NCI-H2107 treated with DMSO at 0.1 percent for 48 hours (cell line): ENCODE measurements at regions not wholly inside any gene's neighbourhood (a gene's known extent, or its start where the extent isn't known, plus 50 kb on each side); places are given as distances from the start of the nearest gene placed in this dataset.

Experiments
- DNase-seq: peaks from one replicate; lab custom pipeline; 2025; ENCODE audit not compliant: unreplicated experiment; lab: John Stamatoyannopoulos, UW

DNA sequence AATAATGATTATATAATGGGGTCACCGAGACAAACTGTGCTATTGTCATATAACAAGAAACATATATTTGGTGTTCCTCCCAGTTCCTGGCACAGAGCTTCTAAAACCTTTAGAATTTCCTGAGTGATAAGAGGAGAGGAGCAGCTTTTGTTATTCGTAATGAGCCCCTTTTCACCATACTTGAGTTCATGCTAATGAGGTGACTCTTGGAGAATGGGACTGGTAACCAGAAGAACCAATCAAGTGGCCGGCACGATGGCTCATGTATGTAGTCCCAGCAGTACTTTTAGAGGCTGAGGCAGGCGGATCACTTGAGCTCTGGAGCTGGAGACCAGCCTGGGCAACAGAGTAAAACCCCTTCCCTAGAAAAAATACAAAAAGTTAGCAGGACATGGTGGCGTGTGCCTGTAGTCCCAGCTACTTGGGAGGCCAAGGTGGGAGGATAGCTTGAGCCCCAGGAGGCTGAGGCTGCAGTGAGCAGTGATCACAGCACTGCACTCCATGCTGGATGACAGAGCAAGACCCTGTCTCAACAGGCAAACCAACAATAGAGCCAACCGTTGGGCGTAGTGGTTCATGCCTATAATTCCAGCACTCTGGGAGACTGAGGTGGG is 62.7 kb upstream of the FTH1 start:
- no peak for DNase-seq

DNA sequence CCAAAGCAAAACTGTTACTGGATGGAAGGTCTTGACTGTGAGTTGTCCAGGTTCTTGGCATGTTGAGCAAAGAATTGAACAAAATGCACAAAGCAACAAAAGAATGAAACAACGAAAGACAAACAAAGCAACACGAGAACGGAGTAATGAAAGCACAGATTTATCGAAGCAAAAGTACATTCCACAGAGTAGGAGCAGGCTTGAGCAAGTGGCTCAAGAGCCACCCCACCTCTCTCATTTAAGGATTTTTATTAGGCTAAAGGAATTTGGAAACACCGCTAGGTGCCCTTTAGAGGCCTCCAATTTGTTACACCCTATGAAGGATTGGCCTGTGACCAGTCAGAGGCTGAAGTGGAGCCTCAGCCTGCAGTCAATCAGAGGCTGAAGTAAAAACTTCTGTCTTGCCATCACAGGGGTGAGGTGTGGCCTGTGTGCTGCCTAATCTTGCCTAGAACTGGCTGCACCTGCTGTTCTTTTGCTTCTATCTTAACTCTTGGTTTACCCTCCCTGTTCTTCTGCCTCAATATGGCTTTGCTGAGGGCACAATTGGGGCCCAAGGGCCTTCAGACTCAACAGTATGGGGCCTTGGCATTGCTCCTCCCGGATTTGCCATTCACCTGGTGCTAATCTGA is 59.4 kb upstream of the FTH1 start:
- DNase-seq: no peak

DNA sequence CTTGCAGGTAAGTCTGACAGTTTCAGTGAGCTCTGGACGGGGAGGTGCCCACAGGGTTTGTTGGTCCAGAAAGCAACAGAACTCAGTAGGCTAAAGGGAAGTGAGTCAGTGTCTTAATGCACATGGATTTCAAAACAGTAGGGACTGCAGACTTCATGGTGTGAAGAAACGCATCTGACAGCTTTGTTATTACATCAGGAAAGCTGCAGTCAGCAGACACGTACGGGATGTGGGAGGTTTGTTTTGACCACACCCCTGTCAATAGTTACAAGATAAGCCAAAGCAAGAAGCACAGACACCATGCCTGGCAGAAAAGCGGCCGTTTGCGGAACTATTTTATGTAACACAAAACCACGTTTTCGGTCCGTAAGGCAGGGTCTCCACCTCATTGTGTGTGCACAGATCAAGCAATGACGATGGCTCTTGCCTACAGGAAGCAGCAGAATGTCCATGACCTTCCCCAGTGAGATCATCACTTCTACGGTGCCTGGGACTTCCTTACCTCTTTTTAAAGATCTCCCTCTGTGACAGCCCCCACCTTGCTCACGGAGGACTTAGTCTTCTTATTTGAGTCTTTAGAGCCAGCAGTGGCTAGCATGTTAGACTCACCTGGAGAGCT is 58.2 kb upstream of the FTH1 start:
- DNase-seq: no peak

DNA sequence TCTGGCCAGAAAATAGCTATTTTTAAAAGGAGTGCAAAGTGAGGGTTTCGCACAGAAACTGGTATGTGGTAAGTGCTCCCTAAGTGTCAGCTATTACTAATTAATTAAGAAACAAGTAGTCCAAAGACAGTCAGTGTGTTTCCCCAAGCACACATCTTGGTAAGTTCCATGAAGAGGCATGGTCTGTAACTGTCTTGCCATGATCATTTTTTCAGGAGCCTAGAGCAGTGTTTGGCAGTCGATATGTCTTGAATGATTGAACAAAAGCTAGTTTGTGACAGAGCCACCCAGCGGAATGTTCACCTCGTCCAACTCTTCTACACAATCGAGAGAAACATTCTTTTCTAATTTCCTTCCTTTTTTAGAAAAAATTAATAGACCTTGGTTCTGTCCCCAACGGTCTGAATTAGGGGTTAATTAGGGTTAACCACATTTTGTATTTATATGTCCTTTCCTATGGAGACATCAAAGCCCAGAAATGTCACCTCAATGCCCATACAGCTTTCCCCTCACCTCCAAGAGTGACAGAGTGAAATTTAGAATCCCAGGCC is 57.6 kb upstream of the FTH1 start:
- DNase-seq: no peak

DNA sequence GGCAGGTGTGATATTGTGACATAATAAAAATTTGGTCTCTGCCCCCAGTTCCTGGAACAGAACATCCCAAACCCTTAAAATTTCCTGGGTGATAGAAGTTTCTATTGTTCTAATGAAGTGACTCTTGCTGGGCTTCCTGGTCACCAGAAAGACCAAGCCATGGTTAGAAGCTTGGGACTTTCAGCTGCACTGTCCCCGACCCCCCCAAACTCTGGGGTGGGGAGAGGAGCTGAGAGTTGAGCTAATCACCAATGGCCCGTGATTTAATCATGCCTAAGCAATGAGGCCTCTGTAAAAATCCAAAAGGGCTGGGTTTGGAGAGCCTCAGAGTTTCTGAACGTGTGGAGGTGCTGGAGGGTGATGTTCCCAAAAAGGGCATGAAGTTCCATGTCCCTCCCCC is 54.8 kb upstream of the FTH1 start:
- no peak for DNase-seq

DNA sequence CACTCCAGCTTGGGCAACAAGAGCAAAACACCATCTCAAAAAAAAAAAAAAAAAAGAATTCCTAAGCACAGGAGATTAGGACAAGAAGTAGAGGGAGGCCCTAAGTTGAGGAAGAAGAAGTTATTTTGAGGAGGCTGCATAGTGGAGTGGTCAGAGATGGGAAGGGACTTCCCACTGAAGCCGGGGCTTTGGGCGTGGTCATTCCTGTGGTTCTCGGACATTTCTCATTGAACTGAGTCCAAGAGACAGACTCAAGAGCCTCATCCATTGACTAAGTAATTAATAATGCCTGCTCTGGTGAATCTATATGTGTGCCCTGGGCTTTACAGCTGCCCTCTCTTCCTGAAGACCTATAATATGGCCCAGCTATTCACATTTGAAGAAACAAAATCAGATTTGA is 53.2 kb upstream of the FTH1 start:
- DNase-seq: no peak

DNA sequence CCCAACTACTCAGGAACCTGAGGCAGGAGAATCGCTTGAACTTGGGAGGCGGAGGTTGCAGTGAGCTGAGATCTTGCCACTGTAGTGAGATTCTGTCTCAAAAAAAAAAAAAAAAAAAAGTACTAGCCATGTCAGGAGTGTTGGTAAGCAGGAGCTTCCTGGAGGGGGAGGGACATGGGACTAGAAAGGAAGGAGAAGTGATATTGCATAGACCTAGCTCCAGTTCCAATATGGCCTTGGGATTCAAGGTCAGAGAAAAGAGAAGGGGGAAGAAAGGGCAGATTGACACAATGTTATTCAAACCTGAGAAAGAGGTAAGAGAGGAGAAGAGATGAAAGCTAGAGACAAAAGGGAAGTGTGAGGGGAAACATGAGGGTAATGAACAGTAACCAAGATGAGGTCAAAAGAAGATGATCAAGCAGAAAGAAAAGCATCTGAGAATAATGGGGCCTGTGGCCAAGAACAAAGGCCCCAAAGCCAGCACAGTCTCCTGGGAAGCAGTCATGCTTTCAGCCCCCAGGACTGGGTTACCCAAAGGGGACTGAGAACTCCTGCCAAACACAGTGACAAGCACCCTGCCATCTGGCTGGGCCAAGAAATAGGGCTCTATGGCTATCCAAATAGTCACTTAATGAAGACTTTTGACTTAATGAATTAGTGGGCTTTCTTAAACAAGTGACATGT is 51.7 kb upstream of the FTH1 start:
- no peak for DNase-seq

DNA sequence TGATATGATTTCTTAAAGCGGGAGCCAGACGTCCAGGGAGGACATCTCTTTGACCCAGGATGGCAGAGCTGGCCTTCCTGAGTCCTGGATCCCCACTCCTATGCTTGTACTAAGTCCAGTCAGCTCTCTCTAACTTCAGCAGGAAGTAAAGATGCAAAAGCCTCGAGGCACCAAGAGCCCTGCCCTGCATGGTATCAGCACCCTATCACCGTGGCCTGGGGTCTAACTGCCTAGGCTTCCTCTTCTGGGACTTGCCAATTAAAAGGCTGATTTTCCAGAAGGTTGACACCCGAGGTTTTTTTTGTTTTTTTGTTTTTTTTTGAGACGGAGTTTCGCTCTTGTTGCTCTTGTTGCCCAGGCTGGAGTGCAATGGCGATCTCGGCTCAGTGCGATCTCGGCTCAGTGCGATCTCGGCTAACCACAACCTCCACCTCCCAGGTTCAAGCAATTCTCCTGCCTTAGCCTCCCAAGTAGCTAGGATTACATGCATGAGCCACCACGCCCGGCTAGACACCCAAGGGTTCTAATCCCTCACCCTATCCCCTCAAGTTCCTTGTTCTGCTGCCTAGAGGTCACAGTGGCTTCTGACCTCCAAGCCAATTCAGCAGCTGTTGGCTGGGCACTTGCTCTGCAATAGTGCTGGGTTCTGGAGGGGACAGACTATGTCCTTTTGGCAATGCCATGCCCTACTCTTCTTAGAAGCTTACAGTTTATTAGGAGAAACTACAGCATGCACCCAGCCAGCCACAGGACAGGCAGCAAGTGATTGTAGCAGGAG is 50.6 kb upstream of the FTH1 start:
- DNase-seq: no peak
